ENCODE measurements at regions not wholly inside any gene's neighbourhood (a gene's known extent, or its start where the extent isn't known, plus 50 kb on each side); places are given as distances from the start of the nearest gene placed in this dataset.

GRCh38 chr12:14278294-14278953, 87.1 kb upstream of the ATF7IP start:
- TF ChIP-seq CTCF (IDR thresholded peaks at IDR 0.05; ENCODE audit: low read depth, low read length, poor library complexity, severe bottlenecking) (no peak), EZH2phosphoT487 (IDR thresholded peaks at IDR 0.05; ENCODE audit: borderline replicate concordance, low read length) (no peak)

Measured in DOHH2 (cell line).